ENCODE measurements at regions not wholly inside any gene's neighbourhood (a gene's known extent, or its start where the extent isn't known, plus 50 kb on each side); places are given as distances from the start of the nearest gene placed in this dataset.
"Not testable (repeated sequence)": the region's sequence is repeated elsewhere in the genome, so short reads cannot be mapped to it uniquely, and the experiment has no call there.

DNA sequence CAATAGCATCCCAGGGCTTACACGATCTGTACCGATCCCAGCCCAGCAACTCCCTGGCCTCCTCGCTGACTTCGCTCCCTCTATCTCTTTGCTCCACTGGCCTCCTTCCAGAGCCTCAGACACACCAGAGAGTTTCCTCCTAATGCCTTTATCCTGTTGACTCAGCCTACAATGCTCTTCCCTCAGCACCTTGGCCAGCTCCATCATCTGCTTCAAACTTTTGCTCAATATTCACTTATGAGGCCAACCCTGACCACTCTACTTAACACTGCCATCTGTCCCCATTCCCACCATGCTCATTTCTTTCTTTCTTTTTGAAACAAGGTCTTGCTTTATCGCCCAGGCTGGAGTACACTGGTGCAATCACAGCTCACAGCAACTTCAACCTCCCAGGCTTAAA, 180.9 kb downstream of the CEP170 start:
- DNase-seq (ENCODE audit: low read depth); in situ Hi-C loops (cut with HindIII; ENCODE audit: low pct_unique_long_range_greater_than_20kb, low sequenced_read_pairs): not testable (repeated sequence)

DNA sequence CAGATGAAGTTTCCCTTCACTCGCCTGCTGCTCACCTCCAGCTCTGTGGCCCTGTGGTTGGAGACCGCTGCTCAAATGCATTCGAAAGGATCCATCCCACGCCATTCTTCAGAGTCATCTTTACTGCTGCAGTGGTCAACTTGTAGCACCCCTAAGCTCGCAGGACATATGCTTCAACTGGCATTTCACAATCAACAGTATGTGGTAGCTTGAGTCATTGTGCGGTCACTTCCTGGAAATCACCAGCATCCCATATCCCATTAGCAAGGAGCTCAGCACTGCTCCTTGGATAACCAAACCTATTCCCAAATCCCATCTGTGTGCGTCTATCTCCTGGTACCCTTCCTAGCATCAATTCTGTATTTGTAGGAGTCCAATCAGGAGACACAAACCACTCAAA, 188.0 kb downstream of the CEP170 start:
- in situ Hi-C loops (cut with HindIII; ENCODE audit: low pct_unique_long_range_greater_than_20kb, low sequenced_read_pairs); DNase-seq (ENCODE audit: low read depth): not testable (repeated sequence)

DNA sequence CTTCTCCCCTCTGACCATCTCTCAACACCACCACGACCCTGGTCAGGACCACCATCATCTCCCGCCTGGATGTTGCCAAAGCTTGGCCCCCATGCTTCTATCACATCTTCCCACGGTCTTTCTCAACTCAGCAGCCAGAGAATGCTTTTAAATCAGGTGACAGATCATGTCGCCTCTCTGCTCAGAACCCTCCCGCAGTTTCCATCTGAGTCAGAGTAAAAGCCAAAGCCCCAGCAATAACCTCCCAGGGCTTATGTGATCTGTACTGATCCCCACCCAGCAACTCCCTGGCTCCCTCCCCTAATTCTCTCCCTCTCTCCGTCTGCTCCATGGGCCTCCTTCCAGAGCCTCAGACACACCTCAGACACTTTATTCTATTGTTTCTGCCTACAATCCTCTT, 193.1 kb downstream of the CEP170 start:
- DNase-seq (ENCODE audit: low read depth); in situ Hi-C loops (cut with HindIII; ENCODE audit: low pct_unique_long_range_greater_than_20kb, low sequenced_read_pairs): not testable (repeated sequence)

DNA sequence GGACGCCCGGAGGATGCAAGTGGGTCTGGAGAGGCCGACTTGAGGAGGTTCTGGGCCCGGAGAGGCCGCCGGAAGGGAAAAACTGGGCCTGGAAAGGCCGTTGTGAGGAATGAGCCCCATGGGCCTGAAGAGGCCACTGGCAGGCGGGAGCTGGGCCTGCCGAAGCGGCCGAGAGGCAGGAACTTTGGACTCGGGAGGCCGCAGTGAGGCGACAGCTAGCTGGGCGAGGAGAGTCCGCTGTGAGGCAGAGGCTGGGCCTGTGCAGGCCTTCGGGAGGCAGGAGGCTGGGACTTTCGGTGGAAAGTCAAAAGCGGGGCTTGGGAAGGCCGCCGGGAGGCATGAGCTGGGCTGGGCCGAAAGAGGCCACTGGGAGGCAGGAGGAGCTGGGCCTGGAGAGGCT, 199.6 kb downstream of the CEP170 start:
- in situ Hi-C loops (cut with HindIII; ENCODE audit: low pct_unique_long_range_greater_than_20kb, low sequenced_read_pairs), result not testable (repeated sequence)

DNA sequence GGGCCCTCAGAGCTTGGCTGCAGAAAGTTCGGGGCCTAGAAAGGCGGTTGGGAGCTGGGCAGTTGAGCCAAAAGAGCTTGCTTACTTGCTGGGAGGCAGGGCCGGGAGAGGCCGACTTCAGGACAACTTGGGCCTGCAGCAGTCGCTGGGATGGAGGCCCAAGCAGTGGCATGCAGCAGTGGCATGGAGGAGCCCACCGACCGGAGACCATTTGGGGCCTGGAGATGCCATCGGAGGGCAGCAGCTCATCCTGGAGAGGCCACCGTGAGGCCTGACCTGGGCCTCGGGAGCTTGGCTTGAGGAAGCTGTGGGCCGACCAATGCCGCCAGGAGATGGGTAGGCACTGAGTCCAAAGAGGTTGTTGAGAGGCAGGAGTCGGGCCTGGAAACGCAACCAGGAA, 200.0 kb downstream of the CEP170 start:
- in situ Hi-C loops (cut with HindIII; ENCODE audit: low pct_unique_long_range_greater_than_20kb, low sequenced_read_pairs); DNase-seq (ENCODE audit: low read depth): not testable (repeated sequence)

More for the DNA sequence above, 199.6 kb downstream of the CEP170 start:
- DNase-seq (ENCODE audit: low read depth), result not testable (repeated sequence)

DNA sequence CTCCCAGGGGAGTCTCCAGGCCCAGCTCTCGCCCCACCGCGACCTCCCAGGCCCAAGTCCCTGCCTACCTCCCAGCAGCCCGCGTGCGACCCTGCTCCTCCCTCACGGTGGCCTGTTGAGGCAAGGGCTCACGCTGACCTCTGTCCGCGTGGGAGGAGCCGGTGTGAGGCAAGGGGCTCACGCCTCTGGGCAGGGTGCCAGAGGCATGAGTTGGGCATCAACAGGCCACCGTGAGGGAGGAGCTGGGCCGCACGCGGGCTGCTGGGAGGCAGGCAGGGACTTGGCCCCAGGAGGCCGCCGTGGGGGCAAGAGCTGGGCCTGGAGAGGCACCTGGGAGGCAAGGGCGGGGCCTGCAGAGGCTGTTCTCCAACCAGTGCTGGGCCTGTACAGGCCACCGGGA, 200.4 kb downstream of the CEP170 start:
- in situ Hi-C loops (cut with HindIII; ENCODE audit: low pct_unique_long_range_greater_than_20kb, low sequenced_read_pairs); DNase-seq (ENCODE audit: low read depth): not testable (repeated sequence)

DNA sequence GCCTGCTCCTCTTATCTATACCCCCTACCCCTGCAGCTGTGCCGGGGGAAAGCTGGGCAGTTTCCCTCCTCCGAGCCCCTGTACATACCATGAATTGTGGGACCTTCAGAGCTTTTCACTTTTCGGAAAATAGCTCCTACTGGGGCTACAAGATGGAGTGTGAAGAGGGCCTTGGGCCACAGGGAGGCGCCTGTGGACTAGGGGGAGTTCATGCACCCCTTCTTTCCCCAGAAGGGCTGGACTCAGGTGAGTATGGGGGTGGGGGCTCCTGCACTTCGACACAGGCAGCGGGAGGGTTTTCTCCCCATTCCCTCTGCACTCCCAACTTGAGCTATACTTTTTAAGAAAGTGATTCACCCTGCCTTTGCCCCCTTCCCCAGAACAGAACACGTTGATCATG, 202.0 kb downstream of the CEP170 start:
- DNase-seq (ENCODE audit: low read depth); in situ Hi-C loops (cut with HindIII; ENCODE audit: low pct_unique_long_range_greater_than_20kb, low sequenced_read_pairs): not testable (repeated sequence)

DNA sequence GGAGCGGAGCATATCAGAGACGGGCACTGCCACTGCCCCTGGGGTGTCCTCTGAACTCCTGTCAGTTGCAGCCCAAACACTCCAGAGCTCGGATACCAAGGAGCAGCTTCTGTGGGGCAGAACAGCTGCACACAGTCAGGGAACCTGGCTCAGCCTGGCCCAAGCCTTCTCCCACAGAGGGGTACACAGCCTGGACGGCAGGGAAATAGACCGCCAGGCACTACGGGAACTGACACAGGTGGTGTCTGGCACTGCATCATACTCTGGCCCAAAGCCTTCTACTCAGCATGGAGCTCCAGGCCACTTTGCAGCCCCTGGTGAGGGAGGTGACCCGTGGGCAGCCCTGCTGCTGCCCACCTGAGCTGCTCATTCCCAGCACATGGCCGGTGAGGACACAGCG, 204.5 kb downstream of the CEP170 start:
- DNase-seq (ENCODE audit: low read depth); in situ Hi-C loops (cut with HindIII; ENCODE audit: low pct_unique_long_range_greater_than_20kb, low sequenced_read_pairs): not testable (repeated sequence)

DNA sequence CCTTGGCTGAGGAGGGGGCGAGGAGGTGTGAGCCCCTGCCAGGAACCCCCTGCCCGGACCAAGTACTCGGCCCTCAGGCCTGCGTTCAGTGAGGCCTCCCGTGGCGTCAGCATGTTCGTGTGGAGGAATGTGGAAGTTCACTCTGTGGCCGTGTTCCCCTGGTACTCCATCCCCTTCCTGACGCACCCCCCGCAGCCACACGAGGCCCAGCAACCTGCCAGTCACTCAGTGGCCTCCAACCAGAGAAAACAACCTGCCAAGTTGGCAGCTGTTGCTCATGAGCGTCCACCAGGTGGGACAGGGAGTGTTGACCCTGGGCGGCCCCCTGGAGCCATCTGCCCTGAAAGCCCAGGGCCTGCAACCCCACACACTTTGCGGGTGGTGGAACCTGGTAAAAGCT, 205.4 kb downstream of the CEP170 start:
- DNase-seq (ENCODE audit: low read depth); in situ Hi-C loops (cut with HindIII; ENCODE audit: low pct_unique_long_range_greater_than_20kb, low sequenced_read_pairs): not testable (repeated sequence)

DNA sequence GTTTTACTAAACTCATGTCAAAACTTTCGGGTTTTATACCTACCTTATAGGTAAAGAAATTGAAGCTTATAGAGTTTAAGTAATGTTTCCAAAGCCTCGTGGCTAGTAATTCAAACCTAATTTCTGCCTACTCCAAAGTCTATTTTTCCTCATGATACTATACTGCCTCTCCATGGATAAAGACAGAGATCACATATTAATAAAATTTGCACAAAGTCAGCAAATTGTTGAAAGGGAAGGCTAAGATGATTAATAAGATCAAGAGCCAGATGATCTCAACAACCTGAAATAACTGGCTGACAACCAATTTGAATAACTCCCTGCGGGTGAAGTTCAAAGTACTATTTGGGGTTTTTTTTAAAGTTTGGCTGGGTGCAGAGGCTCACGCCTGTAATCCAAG, 233.7 kb downstream of the CEP170 start:
- DNase-seq (ENCODE audit: low read depth); in situ Hi-C loops (cut with HindIII; ENCODE audit: low pct_unique_long_range_greater_than_20kb, low sequenced_read_pairs): not testable (repeated sequence)

DNA sequence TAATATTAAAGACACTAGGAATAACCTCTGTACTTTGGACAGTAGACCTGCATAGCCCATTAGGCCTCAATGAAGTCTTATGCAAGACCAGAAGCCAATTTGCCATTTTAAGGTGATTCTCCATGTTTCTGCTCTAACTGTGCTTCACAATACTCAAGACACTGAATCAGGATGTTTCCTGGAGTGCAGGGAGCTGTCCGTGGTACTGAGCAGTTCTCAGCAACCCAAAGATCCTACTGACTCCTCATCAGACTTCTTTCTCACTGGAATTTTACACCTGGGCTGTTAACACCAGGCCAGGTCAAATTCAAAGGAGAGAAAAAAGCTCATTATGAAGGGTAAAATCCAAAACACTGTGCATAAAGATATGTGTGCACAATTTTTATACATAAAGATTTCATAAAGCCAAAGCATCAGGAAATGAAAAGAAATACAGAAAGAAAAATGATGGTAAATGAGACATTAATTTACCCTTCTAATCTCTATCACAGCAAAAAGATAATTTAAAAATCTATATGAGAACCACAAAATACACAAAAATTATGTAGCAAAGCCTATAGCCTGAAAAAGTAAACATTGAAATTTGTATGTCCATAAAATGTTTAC, 235.9 kb downstream of the CEP170 start:
- DNase-seq (ENCODE audit: low read depth); in situ Hi-C loops (cut with HindIII; ENCODE audit: low pct_unique_long_range_greater_than_20kb, low sequenced_read_pairs): not testable (repeated sequence)

DNA sequence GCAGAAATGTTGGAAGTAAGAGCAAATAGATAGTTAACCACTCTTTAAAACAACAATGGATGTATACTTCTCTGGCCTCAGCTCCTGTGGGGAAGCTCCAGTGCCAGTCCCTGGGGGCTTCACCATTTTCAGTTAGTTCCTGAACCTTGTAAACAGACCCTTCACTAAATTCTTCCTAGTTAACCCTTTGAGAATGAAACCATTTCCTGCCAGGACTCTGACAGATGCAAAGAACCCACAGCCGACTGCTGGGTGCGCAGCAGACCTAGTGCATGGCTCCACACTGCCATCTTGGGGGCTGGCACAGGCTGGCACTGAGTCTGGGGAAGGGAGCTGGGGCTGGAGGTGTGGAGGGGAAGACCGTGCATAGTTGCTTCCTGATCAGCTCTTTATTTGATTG, 244.4 kb downstream of the CEP170 start:
- DNase-seq (ENCODE audit: low read depth); in situ Hi-C loops (cut with HindIII; ENCODE audit: low pct_unique_long_range_greater_than_20kb, low sequenced_read_pairs): not testable (repeated sequence)

DNA sequence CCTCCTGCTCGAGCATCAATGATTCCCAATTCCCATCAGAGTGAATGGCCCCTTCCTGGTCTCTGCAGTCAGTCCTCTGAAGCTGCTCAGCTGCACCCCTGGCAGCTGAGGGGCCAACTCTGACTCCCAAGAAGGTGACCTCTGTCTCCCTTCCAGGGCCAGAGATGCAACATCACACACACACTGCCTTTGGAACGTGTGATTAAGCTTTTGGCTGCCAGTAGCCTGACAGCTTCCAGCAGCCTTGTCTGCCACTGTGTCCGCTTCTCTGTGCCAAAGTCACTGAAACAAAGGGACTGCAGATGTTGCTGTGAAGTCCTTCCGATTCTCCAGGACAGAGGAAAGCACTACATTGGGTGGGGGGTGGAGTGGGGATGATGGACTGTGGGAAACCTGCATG, 254.1 kb downstream of the CEP170 start:
- DNase-seq (ENCODE audit: low read depth); in situ Hi-C loops (cut with HindIII; ENCODE audit: low pct_unique_long_range_greater_than_20kb, low sequenced_read_pairs): not testable (repeated sequence)

DNA sequence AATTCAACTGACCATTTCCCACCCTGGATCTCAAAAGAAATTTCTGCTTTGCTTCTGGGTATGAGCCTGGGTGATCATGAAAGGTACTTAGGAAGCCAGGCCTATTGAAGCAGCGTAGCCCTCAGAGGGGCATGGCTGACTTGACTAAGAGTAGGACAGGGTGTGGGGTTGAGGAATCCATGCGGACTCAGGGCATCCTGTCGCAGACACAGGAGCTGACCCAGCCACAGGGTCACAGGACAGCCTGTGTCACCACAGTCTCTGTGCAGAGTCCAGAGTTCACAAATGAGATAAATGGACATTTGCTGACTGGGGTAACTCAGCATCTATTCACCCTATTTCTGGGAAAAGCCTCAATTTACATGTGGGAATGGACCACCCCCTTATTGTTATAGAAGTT, 262.3 kb downstream of the CEP170 start:
- DNase-seq (ENCODE audit: low read depth); in situ Hi-C loops (cut with HindIII; ENCODE audit: low pct_unique_long_range_greater_than_20kb, low sequenced_read_pairs): not testable (repeated sequence)

DNA sequence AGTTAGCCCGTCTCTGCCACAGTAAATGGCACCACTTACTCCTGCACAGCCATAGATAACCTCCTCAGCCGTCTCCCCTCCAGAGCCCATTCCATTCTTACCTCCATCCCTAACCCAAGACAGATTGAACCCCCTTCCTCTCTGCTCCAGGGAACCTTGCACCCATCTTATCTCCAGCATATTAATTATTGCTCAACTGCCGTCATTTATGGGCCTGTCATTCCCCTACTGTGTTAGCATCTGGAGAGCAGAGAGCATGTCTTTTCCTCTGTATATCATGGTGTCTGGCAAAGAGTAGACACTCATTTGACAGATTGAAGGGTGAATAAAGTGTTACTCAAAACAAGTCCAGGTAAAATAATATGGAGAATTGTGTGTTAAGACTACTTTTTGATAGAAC, 270.0 kb downstream of the CEP170 start:
- in situ Hi-C loops (cut with HindIII; ENCODE audit: low pct_unique_long_range_greater_than_20kb, low sequenced_read_pairs); DNase-seq (ENCODE audit: low read depth): not testable (repeated sequence)

DNA sequence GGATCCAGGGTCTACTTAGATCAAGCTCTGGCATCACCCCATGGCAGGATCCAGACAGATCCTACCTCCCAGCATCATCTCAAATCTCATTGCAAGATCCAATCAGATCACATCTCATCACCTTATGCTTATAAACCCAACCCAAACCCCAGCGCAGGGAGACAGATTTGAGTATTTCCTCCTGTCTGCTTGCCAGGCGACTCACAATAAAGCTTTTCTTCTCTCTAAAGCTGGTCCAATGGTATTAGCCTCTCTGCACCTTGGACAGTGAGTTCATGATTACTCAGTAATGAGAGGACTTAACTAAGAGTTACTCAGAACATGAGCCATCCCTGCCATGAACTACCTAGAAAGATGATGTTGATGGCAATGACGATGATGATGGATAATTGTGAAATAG, 281.7 kb downstream of the CEP170 start:
- in situ Hi-C loops (cut with HindIII; ENCODE audit: low pct_unique_long_range_greater_than_20kb, low sequenced_read_pairs), result not testable (repeated sequence)

DNA sequence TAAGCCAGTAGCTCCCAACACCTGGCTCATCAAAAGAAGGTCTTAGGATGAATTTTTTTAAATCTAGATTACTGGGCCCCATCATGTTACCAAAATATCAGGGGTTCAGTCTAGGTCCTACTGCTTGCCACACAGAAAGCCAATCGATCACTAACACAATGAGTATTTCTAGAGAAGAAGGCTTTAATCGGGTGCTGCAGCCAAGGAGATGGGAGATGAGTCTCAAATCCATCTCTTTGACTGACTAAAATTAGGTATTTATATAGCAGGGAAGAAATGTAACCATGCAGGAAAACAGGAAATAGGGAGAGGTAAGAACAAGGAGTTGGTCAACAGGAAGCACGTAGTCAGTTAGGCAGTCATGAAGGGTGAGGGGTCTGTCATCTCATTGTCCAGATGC, 288.2 kb downstream of the CEP170 start:
- in situ Hi-C loops (cut with HindIII; ENCODE audit: low pct_unique_long_range_greater_than_20kb, low sequenced_read_pairs), result no loop called here
- no peak for DNase-seq (ENCODE audit: low read depth)

More for the DNA sequence above, 281.7 kb downstream of the CEP170 start:
- not testable (repeated sequence) for DNase-seq (ENCODE audit: low read depth)

DNA sequence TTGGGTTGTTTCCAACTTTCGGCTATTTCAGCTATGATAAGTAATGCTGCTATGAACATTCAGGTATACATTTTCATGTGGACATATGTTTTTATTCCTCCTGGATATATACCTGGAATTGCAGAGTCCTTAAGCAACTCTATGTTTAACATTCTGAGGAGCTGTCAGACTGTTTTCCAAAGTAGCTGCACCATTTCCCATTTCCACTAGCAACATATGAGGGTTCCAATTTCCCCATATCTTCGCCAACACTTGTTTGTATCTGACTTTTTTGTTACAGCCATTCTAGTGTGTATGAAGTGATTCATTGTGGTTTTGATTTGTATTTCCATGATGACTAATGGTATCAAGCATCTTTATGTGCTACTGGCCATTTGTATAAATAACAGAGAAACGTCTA, 295.7 kb downstream of the CEP170 start:
- DNase-seq (ENCODE audit: low read depth); in situ Hi-C loops (cut with HindIII; ENCODE audit: low pct_unique_long_range_greater_than_20kb, low sequenced_read_pairs): not testable (repeated sequence)

DNA sequence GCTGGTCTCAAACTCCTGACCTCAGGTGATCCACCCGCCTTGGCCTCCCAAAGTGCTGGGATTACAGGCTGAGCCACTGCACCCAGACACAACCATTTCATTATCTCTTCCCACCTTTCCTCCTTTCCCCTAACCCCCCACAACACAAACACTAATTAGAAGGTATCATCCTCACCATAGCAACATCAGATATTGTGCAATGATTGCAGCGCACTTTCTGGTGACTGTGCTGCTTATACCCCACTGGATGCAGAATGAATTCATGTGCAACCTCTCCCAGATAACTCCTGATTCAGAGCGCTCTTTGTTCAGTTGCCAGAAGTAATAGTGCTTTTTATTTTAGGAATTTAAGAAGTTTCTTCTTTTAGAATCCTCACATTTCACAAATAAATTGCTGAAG, 300.1 kb downstream of the CEP170 start:
- in situ Hi-C loops (cut with HindIII; ENCODE audit: low pct_unique_long_range_greater_than_20kb, low sequenced_read_pairs); DNase-seq (ENCODE audit: low read depth): not testable (repeated sequence)

DNA sequence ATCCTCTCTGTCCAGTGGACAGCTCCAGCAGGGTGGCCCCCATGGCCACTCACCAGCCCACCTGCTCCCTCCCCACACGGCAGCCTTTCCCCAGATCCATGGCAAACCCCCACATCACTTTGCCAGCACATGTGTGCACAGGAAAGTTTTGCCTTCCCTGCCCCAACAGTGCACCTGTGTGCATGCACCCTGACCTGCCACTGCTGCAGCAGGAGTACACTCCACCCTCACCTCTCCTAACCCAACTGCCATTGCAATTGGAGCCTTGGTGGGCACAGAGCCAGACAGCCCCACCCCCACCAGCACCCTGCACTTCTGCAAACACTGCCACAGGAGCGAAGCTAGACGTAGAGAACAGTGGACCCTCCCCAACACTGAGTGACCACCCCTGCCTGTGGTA, 308.9 kb downstream of the CEP170 start:
- DNase-seq (ENCODE audit: low read depth), result no peak
- in situ Hi-C loops (cut with HindIII; ENCODE audit: low pct_unique_long_range_greater_than_20kb, low sequenced_read_pairs), result no loop called here

Data from Caki2 (cell line).